ENCODE measurements at regions not wholly inside any gene's neighbourhood (a gene's known extent, or its start where the extent isn't known, plus 50 kb on each side); places are given as distances from the start of the nearest gene placed in this dataset.

GRCh38 chr3:176650478-176650877 lies 546.8 kb downstream of the TBL1XR1 start:
- TF ChIP-seq POLR2A (IDR thresholded peaks at IDR 0.05) (no peak), CTCF (IDR thresholded peaks at IDR 0.05 in 4 of 5, conservative IDR thresholded peaks at IDR 0.05 in 1 of 5) (no peak)

All from gastrocnemius medialis (tissue), 4 donors.